SK-N-SH (cell line): ENCODE measurements at regions not wholly inside any gene's neighbourhood (a gene's known extent, or its start where the extent isn't known, plus 50 kb on each side); places are given as distances from the start of the nearest gene placed in this dataset.

Source experiments
- CTCF ChIA-PET: fragments of 300-600, 350-600 bp; formaldehyde crosslinking; extraction: SDS; loops from one replicate; lab custom pipeline; 2021; lab: Yijun Ruan, JAX
- POLR2A ChIA-PET: fragments of 350-600 bp; sonication (Branson Sonifier 250); formaldehyde crosslinking; extraction: SDS; loops from one replicate; lab custom pipeline; 2020; ENCODE audit warnings: antibody characterized with exemption, inconsistent platforms; lab: Yijun Ruan, JAX
- DNase-seq: peaks from one replicate; pipeline ENCODE4 v3.0.0; 2012
- H2AFZ ChIP-seq: fragments of 200-600 bp; sonication (generic); 2 replicates; pipeline ENCODE4 v1.8.1; 2016; ENCODE audit warnings: antibody characterized with exemption, mild to moderate bottlenecking, low read depth
- H3F3A ChIP-seq: fragments of 200-600 bp; sonication (generic); replicated peaks from 2 replicates; pipeline ENCODE3; 2016; ENCODE audit warnings: antibody characterized with exemption, mild to moderate bottlenecking; ENCODE audit not compliant: insufficient read depth
- H3K27ac ChIP-seq, 2 experiments: fragments of 200-500 bp in 1 of 2; fragments of 200-600 bp in 1 of 2; sonication (Bioruptor generic) in 1 of 2; sonication (generic), shearing (Covaris generic) in 1 of 2; 2 replicates each; pipeline versions ENCODE4 v1.5.1 to v1.6.1; 2014 to 2016; ENCODE audit warnings: low read depth in 2 of 2, inconsistent platforms in 1 of 2, low read length in 1 of 2, mild to moderate bottlenecking in 1 of 2, mixed read lengths in 1 of 2
- H3K27me3 ChIP-seq: fragments of 200-600 bp; sonication (generic), shearing (Covaris generic); 2 replicates; pipeline ENCODE4 v1.6.1; 2016; ENCODE audit warnings: mixed run types; ENCODE audit not compliant: insufficient read depth
- H3K36me3 ChIP-seq, 2 experiments: fragments of 200-500 bp in 1 of 2; fragments of 200-600 bp in 1 of 2; sonication (Bioruptor generic) in 1 of 2; sonication (generic) in 1 of 2; replicated peaks in 1 of 2; 2 replicates each; pipeline versions ENCODE3 to v1.5.1; 2014 to 2016; ENCODE audit warnings: low read length in 1 of 2, mild to moderate bottlenecking in 1 of 2; ENCODE audit not compliant: insufficient read depth in 2 of 2, control insufficient read depth in 1 of 2
- H3K4me1 ChIP-seq, 2 experiments: fragments of 200-500 bp in 1 of 2; fragments of 200-600 bp in 1 of 2; sonication (Bioruptor generic) in 1 of 2; sonication (generic), shearing (Covaris generic) in 1 of 2; 2 replicates each; pipeline versions ENCODE4 v1.5.1 to v1.6.1; 2014 to 2016; ENCODE audit warnings: low read depth in 1 of 2, low read length in 1 of 2, mixed run types in 1 of 2; ENCODE audit not compliant: insufficient read depth in 2 of 2, control insufficient read depth in 1 of 2
- H3K4me2 ChIP-seq: fragments of 200-600 bp; sonication (generic), shearing (Covaris generic); 2 replicates; pipeline ENCODE4 v1.6.1; 2017; ENCODE audit warnings: mixed run types
- H3K4me3 ChIP-seq, 2 experiments: fragments of 200-500 bp in 1 of 2; fragments of 200-600 bp in 1 of 2; sonication (Bioruptor generic) in 1 of 2; sonication (generic), shearing (Covaris generic) in 1 of 2; 2 replicates each; pipeline versions ENCODE4 v1.5.1 to v1.8.1; 2014 to 2016; ENCODE audit warnings: low read depth in 2 of 2, inconsistent platforms in 1 of 2, low read length in 1 of 2, mild to moderate bottlenecking in 1 of 2, mixed read lengths in 1 of 2, moderate library complexity in 1 of 2
- H3K79me2 ChIP-seq: fragments of 200-600 bp; sonication (generic); 2 replicates; pipeline ENCODE4 v1.8.1; 2017; ENCODE audit warnings: mild to moderate bottlenecking; ENCODE audit not compliant: insufficient read depth
- H3K9ac ChIP-seq: fragments of 200-600 bp; sonication (generic); 2 replicates; pipeline ENCODE4 v1.6.1; 2017; ENCODE audit warnings: mixed run types
- H3K9me2 ChIP-seq: fragments of 200-600 bp; sonication (generic); 2 replicates; pipeline ENCODE4 v1.6.1; 2017; ENCODE audit warnings: mixed run types
- H3K9me3 ChIP-seq: fragments of 200-600 bp; sonication (generic); 2 replicates; pipeline ENCODE4 v1.6.1; 2017; ENCODE audit warnings: mixed run types, mild to moderate bottlenecking, moderate library complexity
- H4K20me1 ChIP-seq: fragments of 200-600 bp; sonication (generic); 2 replicates; pipeline ENCODE4 v1.6.1; 2017; ENCODE audit warnings: mild to moderate bottlenecking, mixed run types; ENCODE audit not compliant: insufficient read depth
- CHD2 ChIP-seq: fragments of 150-350 bp; IDR thresholded peaks from 2 replicates; pipeline ENCODE4 v1.6.1; 2018; ENCODE audit warnings: low read length; ENCODE audit not compliant: partially characterized antibody
- EP300 ChIP-seq, 2 experiments: IDR thresholded peaks; 2 replicates each; pipeline versions ENCODE4 v1.4.0 to v1.6.1; 2012; ENCODE audit warnings: borderline replicate concordance in 1 of 2, low read depth in 1 of 2, low read length in 1 of 2
- EZH2phosphoT487 ChIP-seq: fragments of 200-600 bp; sonication (generic); IDR thresholded peaks from 2 replicates; pipeline ENCODE4 v1.6.1; 2017; ENCODE audit warnings: low read depth, mixed run types, mild to moderate bottlenecking, antibody characterized with exemption, moderate library complexity, borderline replicate concordance
- FOXJ3 ChIP-seq: sonication (generic); formaldehyde crosslinking; IDR thresholded peaks from 2 replicates; pipeline ENCODE4 v1.5.1; 2020; ENCODE audit warnings: mild to moderate bottlenecking, missing genetic modification reagents
- FOXM1 ChIP-seq: IDR thresholded peaks from 2 replicates; pipeline ENCODE4 v1.4.0; 2012; ENCODE audit warnings: low read depth, mild to moderate bottlenecking
- GABPA ChIP-seq: IDR thresholded peaks from 2 replicates; pipeline ENCODE4 v1.4.0; 2012; ENCODE audit warnings: low read depth, mild to moderate bottlenecking
- IRF3 ChIP-seq: fragments of 150-350 bp; IDR thresholded peaks from 2 replicates; pipeline ENCODE4 v1.6.1; 2016; ENCODE audit warnings: mild to moderate bottlenecking, low read depth, low read length
- JUND ChIP-seq: IDR thresholded peaks from 2 replicates; pipeline ENCODE4 v1.4.0; 2012
- MXI1 ChIP-seq: IDR thresholded peaks from 2 replicates; pipeline ENCODE4 v1.6.1; 2012; ENCODE audit warnings: mild to moderate bottlenecking, low read depth, low read length, improper control_type of control experiment
- PBX3 ChIP-seq: IDR thresholded peaks from 2 replicates; pipeline ENCODE4; 2012
- SMC3 ChIP-seq: IDR thresholded peaks from 2 replicates; pipeline ENCODE4 v1.6.1; 2012; ENCODE audit warnings: low read depth, low read length, improper control_type of control experiment
- TAF1 ChIP-seq: IDR thresholded peaks from 2 replicates; pipeline ENCODE4 v1.6.1; 2012; ENCODE audit warnings: low read depth, mild to moderate bottlenecking, low read length, moderate library complexity, borderline replicate concordance
- USF2 ChIP-seq: fragments of 150-350 bp; IDR thresholded peaks from 2 replicates; pipeline ENCODE4 v1.6.1; 2017; ENCODE audit warnings: antibody characterized with exemption, low read length, low read depth, borderline replicate concordance
- YY1 ChIP-seq: IDR thresholded peaks from 2 replicates; pipeline ENCODE4 v1.4.0; 2012; ENCODE audit warnings: low read depth, mild to moderate bottlenecking
- WGBS: methylation state at CpG from one replicate; pipeline ENCODE4 v1.1.6; 2017; ENCODE audit warnings: low lambda C conversion rate; 5-methylcytosine and 5-hydroxymethylcytosine counted together

- H3F3A ChIP-seq, result no peaks in the 10 kb centered on the region
- no peaks in the 10 kb centered on the region for H3K79me2 ChIP-seq
- H3K4me1 ChIP-seq, result no peaks in the 10 kb centered on the region
- no peak overlapping the region for H3K4me2 ChIP-seq
- H3K9ac ChIP-seq, result no peak overlapping the region
- no peaks in the 10 kb centered on the region for H3K9me3 ChIP-seq
- ChIA-PET CTCF (no interaction called here), POLR2A (no interaction called here)
- H3K36me3 ChIP-seq, result no peaks in the 10 kb centered on the region
- H4K20me1 ChIP-seq, result no peaks in the 10 kb centered on the region
- H3K27me3 ChIP-seq, result no peaks in the 10 kb centered on the region
- H2AFZ ChIP-seq, result no peak overlapping the region
- H3K4me3 ChIP-seq, result no peak overlapping the region
- H3K27ac ChIP-seq, result no peak overlapping the region
- TF ChIP-seq EP300 (IDR thresholded peaks at IDR 0.05; ENCODE audit: borderline replicate concordance in 1 of 2, low read depth in 1 of 2, low read length in 1 of 2), result no peak
- TF ChIP-seq IRF3, result no peak
- TF ChIP-seq CHD2, result no peak
- TF ChIP-seq JUND, result no peak
- TF ChIP-seq YY1, result no peak
- TF ChIP-seq EZH2phosphoT487, result no peak
- no peak for TF ChIP-seq PBX3
- peak; percentile 10 for DNase-seq
- 29% methylated on average over 5 of the region's 5 CpGs for WGBS
- H3K9me2 ChIP-seq, result no peaks in the 10 kb centered on the region
Measured at GRCh38 chr2:175576875-175577274, 395.4 kb upstream of the ATP5MC3 start.

GRCh38 chr2:175576270-175576669 lies 394.8 kb upstream of the ATP5MC3 start:
- H3K4me2 ChIP-seq, result no peak overlapping the region
- no peak for DNase-seq
- H3K9me2 ChIP-seq, result no peaks in the 10 kb centered on the region
- no peaks in the 10 kb centered on the region for H3K79me2 ChIP-seq
- H3K27ac ChIP-seq, result no peak overlapping the region
- H3K9ac ChIP-seq, result no peak overlapping the region
- TF ChIP-seq FOXJ3 (CRISPR knock-in tag) (no peak), YY1 (no peak), FOXM1 (no peak), JUND (no peak), EZH2phosphoT487 (no peak), GABPA (no peak), TAF1 (no peak), SMC3 (no peak), USF2 (no peak), MXI1 (no peak)
- no peaks in the 10 kb centered on the region for H3K36me3 ChIP-seq
- H3K9me3 ChIP-seq, result no peaks in the 10 kb centered on the region
- no peak overlapping the region for H2AFZ ChIP-seq
- 23% methylated on average over 1 of the region's 2 CpGs for WGBS
- no peak overlapping the region for H3K4me3 ChIP-seq
- no peaks in the 10 kb centered on the region for H4K20me1 ChIP-seq
- POLR2A ChIA-PET, result no interaction called here
- CTCF ChIA-PET, result no interaction called here
- no peaks in the 10 kb centered on the region for H3F3A ChIP-seq
- no peaks in the 10 kb centered on the region for H3K27me3 ChIP-seq
- H3K4me1 ChIP-seq, result no peaks in the 10 kb centered on the region
